ENCODE measurements at regions not wholly inside any gene's neighbourhood (a gene's known extent, or its start where the extent isn't known, plus 50 kb on each side); places are given as distances from the start of the nearest gene placed in this dataset.

DNA sequence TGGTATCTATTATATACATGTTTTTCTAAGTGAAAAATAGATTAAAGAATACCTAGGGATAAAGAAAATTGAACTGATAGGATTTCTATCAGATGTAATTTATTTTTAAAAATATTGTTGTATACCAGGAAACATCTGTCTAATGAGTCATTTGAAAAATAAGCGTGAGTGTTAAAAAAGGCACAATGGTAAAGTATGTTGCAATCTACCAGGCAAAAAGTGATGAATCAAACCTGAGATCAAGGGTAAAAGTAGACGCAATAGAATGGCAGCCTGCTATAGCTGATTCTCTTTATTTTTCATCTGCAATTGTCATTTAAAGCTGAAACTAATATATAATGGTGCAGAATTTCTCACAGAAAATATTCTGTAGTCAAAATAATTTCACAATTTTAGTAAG is 1119.6 kb downstream of the PCDH18 start:
- intact Hi-C loops (cut with DNase I; ENCODE audit: low total_unique reads) = no loop called here
- H3K27ac ChIP-seq = no peak overlapping the region
- H3K27me3 ChIP-seq = no peaks in the 10 kb centered on the region
- no peaks in the 10 kb centered on the region for H3K4me1 ChIP-seq
- no peaks in the 10 kb centered on the region for H3K9me3 ChIP-seq
- H3K4me3 ChIP-seq = no peak overlapping the region
- no peaks in the 10 kb centered on the region for H3K36me3 ChIP-seq
- DNase-seq = no peak
- TF ChIP-seq, protein P1, sequence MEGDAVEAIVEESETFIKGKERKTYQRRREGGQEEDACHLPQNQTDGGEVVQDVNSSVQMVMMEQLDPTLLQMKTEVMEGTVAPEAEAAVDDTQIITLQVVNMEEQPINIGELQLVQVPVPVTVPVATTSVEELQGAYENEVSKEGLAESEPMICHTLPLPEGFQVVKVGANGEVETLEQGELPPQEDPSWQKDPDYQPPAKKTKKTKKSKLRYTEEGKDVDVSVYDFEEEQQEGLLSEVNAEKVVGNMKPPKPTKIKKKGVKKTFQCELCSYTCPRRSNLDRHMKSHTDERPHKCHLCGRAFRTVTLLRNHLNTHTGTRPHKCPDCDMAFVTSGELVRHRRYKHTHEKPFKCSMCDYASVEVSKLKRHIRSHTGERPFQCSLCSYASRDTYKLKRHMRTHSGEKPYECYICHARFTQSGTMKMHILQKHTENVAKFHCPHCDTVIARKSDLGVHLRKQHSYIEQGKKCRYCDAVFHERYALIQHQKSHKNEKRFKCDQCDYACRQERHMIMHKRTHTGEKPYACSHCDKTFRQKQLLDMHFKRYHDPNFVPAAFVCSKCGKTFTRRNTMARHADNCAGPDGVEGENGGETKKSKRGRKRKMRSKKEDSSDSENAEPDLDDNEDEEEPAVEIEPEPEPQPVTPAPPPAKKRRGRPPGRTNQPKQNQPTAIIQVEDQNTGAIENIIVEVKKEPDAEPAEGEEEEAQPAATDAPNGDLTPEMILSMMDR (IDR thresholded peaks at IDR 0.05) = no peak

DNA sequence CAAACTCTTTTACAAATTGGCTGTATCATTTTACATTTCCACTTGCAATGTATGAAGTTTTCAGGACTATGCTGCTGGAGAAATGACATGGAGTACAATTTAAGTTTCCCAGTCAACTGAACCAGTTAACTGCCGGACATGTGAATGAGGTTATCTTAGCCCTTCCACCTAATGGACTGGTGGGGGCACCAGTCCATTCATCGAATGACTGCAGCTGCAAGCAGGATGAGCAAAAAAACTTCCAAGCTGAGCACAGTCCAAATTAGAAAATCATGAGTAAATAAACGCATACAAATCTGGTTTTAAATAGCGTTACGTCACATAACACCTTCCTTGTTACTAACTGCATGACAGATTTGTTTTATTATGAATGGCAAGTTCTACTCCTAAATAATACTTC is 1131.5 kb downstream of the PCDH18 start:
- H3K36me3 ChIP-seq = no peaks in the 10 kb centered on the region
- H3K4me3 ChIP-seq = no peak overlapping the region
- H3K4me1 ChIP-seq = no peaks in the 10 kb centered on the region
- H3K27me3 ChIP-seq = no peaks in the 10 kb centered on the region
- no peak for DNase-seq
- TF ChIP-seq, protein P1 (IDR thresholded peaks at IDR 0.05) = no peak
- H3K27ac ChIP-seq = no peak overlapping the region
- H3K9me3 ChIP-seq = no peaks in the 10 kb centered on the region
- intact Hi-C loops (cut with DNase I; ENCODE audit: low total_unique reads) = no loop called here

DNA sequence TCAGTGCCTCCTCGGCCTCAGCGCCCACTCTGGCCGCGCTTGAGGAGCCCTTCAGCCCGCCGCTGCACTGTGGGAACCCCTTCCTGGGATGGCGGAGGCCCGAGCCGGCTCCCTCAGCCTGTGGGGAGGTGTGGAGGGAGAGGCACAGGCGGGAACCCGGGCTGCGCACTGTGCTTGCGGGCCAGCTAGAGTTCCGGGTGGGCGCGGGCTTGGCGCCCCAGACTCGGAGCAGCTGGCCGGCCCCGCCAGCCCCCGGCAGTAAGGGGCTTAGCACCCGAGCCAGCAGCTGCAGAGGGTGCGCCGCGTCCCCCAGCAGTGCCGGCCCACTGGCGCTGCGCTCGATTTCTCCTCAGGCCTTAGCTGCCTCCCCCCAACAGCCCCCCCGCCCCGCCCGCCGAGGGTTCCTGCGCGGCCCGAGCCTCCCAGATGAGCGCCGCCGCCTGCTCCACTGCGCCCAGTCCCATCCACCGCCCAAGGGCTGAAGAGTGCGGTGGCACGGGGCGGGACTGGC is 1137.0 kb downstream of the PCDH18 start:
- intact Hi-C loops (cut with DNase I; ENCODE audit: low total_unique reads) = no loop called here
- Histone ChIP-seq H3K9me3 (no peaks in the 10 kb centered on the region), H3K27me3 (no peaks in the 10 kb centered on the region), H3K36me3 (no peaks in the 10 kb centered on the region), H3K27ac (no peak overlapping the region), H3K4me1 (no peaks in the 10 kb centered on the region), H3K4me3 (peak overlapping the region in 1 of 2 donors; percentile 6)
- TF ChIP-seq, protein P1 (IDR thresholded peaks at IDR 0.05) = no peak
- no peak for DNase-seq

DNA sequence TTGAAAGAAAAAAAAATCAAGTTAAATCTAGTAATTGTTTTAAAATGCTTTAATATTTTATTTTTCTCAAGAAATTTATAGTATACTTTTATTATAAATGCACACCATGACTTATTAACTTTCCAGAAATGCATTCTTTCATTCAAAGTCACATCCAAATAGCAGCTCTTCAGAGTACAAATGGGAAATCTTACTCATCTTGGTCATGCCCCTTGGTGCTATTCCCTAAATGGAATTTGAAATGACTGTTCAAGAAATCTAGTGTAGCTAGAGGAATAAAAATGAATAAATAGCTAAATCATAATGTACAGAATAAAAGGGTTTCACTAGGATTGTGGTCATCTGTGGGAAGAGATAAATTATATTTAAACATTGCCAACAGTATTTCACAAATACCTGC is 1139.7 kb downstream of the PCDH18 start:
- H3K36me3 ChIP-seq = no peaks in the 10 kb centered on the region
- no peak overlapping the region for H3K27ac ChIP-seq
- H3K4me3 ChIP-seq = no peak overlapping the region
- no peaks in the 10 kb centered on the region for H3K27me3 ChIP-seq
- H3K4me1 ChIP-seq = no peaks in the 10 kb centered on the region
- DNase-seq = no peak
- intact Hi-C loops (cut with DNase I; ENCODE audit: low total_unique reads) = no loop called here
- TF ChIP-seq, protein P1 (IDR thresholded peaks at IDR 0.05) = no peak
- no peaks in the 10 kb centered on the region for H3K9me3 ChIP-seq

DNA sequence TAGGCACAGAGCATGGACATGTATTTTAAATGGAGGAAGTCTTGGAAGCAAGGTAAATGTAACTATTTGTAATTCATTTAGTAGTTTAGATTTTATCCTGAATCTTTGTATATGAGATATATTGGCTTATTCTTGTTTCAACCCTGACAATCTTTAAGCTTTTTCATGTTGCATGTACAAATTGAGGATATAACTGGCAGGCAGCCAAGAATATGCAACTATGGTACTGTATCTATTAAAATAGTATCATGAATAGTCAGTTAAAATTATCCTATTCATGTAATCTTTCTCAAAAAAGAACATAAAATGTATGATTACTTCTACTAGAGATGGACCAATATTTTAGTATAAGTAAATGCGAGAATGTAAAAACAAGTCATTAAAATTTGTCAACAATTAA is 1141.5 kb downstream of the PCDH18 start:
- intact Hi-C loops (cut with DNase I; ENCODE audit: low total_unique reads) = no loop called here
- Histone ChIP-seq H3K36me3 (no peaks in the 10 kb centered on the region), H3K9me3 (no peaks in the 10 kb centered on the region), H3K4me3 (no peak overlapping the region), H3K27me3 (no peaks in the 10 kb centered on the region), H3K27ac (no peak overlapping the region), H3K4me1 (no peaks in the 10 kb centered on the region)
- TF ChIP-seq, protein P1 (IDR thresholded peaks at IDR 0.05) = no peak
- DNase-seq = no peak

DNA sequence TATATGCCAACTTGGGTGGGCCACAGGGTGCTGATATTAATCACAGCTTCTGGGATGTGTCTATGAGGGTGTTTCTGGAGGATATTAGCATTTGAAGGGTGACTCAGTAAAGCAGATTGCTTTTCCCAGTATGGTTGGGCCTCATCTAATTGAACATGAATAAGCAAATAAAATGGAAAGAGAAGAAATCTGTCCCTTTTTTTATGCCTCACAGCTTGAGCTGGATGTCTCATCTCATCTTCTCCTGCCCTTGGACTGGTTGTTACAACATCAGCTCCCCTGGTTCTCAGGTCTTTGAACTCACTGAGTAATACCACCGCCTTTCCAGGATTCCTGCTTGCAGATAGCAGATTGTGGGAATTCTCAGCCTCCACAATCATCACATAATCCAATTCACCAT is 1149.2 kb downstream of the PCDH18 start:
- Histone ChIP-seq H3K4me3 (no peak overlapping the region), H3K9me3 (no peaks in the 10 kb centered on the region), H3K4me1 (no peaks in the 10 kb centered on the region), H3K36me3 (no peaks in the 10 kb centered on the region), H3K27me3 (no peaks in the 10 kb centered on the region), H3K27ac (no peak overlapping the region)
- TF ChIP-seq, protein P1 (IDR thresholded peaks at IDR 0.05) = no peak
- DNase-seq = no peak
- intact Hi-C loops (cut with DNase I; ENCODE audit: low total_unique reads) = no loop called here

Measured in tibial artery (tissue), 4 donors.